H9 (cell line): ENCODE measurements at regions not wholly inside any gene's neighbourhood (a gene's known extent, or its start where the extent isn't known, plus 50 kb on each side); places are given as distances from the start of the nearest gene placed in this dataset.
A peak's percentile ranks its signal among the peaks of the same experiment; 100 is the strongest.

Experiments used
- DNase-seq: peaks from one replicate; pipeline ENCODE4 v3.0.0-alpha.2; 2017
- H2AFZ ChIP-seq: one replicate; pipeline ENCODE4 v1.6.1; 2013; ENCODE audit warnings: mild to moderate bottlenecking, low read length, control low read depth, moderate library complexity
- H2AK5ac ChIP-seq: 2 replicates; pipeline ENCODE4 v1.6.1; 2013; ENCODE audit warnings: low read length, control low read depth, mixed read lengths; ENCODE audit not compliant: insufficient read length
- H2BK120ac ChIP-seq: one replicate; pipeline ENCODE4 v1.6.1; 2013; ENCODE audit warnings: low read depth, mild to moderate bottlenecking, low read length, control low read depth, inconsistent platforms; ENCODE audit not compliant: poor library complexity, severe bottlenecking
- H2BK12ac ChIP-seq: 2 replicates; pipeline ENCODE4 v1.6.1; 2013; ENCODE audit warnings: low read length, control low read depth, mixed read lengths, low read depth; ENCODE audit not compliant: insufficient read length
- H2BK15ac ChIP-seq: 2 replicates; pipeline ENCODE4 v1.6.1; 2013; ENCODE audit warnings: low read depth, low read length, control low read depth
- H2BK20ac ChIP-seq: one replicate; pipeline ENCODE4 v1.6.1; 2013; ENCODE audit warnings: low read depth, mild to moderate bottlenecking, low read length, control low read depth, inconsistent platforms; ENCODE audit not compliant: poor library complexity, severe bottlenecking
- H2BK5ac ChIP-seq: 2 replicates; pipeline ENCODE4 v1.6.1; 2013; ENCODE audit warnings: low read length, control low read depth, mixed read lengths; ENCODE audit not compliant: insufficient read length
- H3K14ac ChIP-seq: 2 replicates; pipeline ENCODE4 v1.6.1; 2013; ENCODE audit warnings: low read length, control low read depth; ENCODE audit not compliant: insufficient read depth
- H3K18ac ChIP-seq: 2 replicates; pipeline ENCODE4 v1.6.1; 2013; ENCODE audit warnings: low read depth, mild to moderate bottlenecking, mixed read lengths, low read length, control low read depth; ENCODE audit not compliant: insufficient read length
- H3K23ac ChIP-seq: 2 replicates; pipeline ENCODE4 v1.6.1; 2013; ENCODE audit warnings: low read length, control low read depth, mixed read lengths, low read depth; ENCODE audit not compliant: insufficient read length
- H3K23me2 ChIP-seq: 2 replicates; pipeline ENCODE4 v1.6.1; 2013; ENCODE audit warnings: low read depth, mild to moderate bottlenecking, mixed read lengths, low read length, control low read depth; ENCODE audit not compliant: insufficient read length, poor library complexity, severe bottlenecking
- H3K27ac ChIP-seq: 2 replicates; pipeline ENCODE4 v1.5.1; 2013; ENCODE audit warnings: low read length, control low read depth, mixed read lengths, low read depth; ENCODE audit not compliant: insufficient read length
- H3K27me3 ChIP-seq: 2 replicates; pipeline ENCODE4 v1.6.1; 2013; ENCODE audit warnings: low read length, control low read depth, inconsistent platforms; ENCODE audit not compliant: insufficient read depth
- H3K4ac ChIP-seq: 2 replicates; pipeline ENCODE4 v1.6.1; 2013; ENCODE audit warnings: low read depth, mild to moderate bottlenecking, control low read depth, inconsistent platforms, low read length, moderate library complexity
- H3K4me1 ChIP-seq: 2 replicates; pipeline ENCODE4 v1.6.1; 2013; ENCODE audit warnings: low read length, control low read depth, inconsistent platforms; ENCODE audit not compliant: insufficient read depth
- H3K4me2 ChIP-seq: 2 replicates; pipeline ENCODE4 v1.6.1; 2013; ENCODE audit warnings: low read length, control low read depth, mixed read lengths; ENCODE audit not compliant: insufficient read length, insufficient read depth
- H3K56ac ChIP-seq: 2 replicates; pipeline ENCODE4 v1.6.1; 2013; ENCODE audit warnings: low read depth, mild to moderate bottlenecking, mixed read lengths, low read length, control low read depth; ENCODE audit not compliant: insufficient read length
- H3K79me1 ChIP-seq: 2 replicates; pipeline ENCODE4 v1.6.1; 2013; ENCODE audit warnings: low read depth, mild to moderate bottlenecking, moderate library complexity, low read length, control low read depth, inconsistent platforms; ENCODE audit not compliant: insufficient read depth, poor library complexity, severe bottlenecking
- H3K79me2 ChIP-seq: 2 replicates; pipeline ENCODE4 v1.6.1; 2013; ENCODE audit warnings: low read length, control low read depth, inconsistent platforms; ENCODE audit not compliant: insufficient read depth
- H3K9ac ChIP-seq: 2 replicates; pipeline ENCODE4 v1.6.1; 2013; ENCODE audit warnings: low read length, control low read depth, mixed read lengths; ENCODE audit not compliant: insufficient read length; ENCODE audit errors: extremely low read depth
- H3K9me3 ChIP-seq: one replicate; pipeline ENCODE4 v1.6.1; 2013; ENCODE audit warnings: low read depth, low read length, inconsistent platforms; ENCODE audit not compliant: control insufficient read depth
- H3T11ph ChIP-seq: one replicate; pipeline ENCODE4 v1.6.1; 2013; ENCODE audit warnings: mild to moderate bottlenecking, low read length, control low read depth, inconsistent platforms
- H4K20me1 ChIP-seq: one replicate; pipeline ENCODE4 v1.6.1; 2013; ENCODE audit not compliant: control insufficient read depth, insufficient read length, insufficient read depth
- H4K5ac ChIP-seq: 2 replicates; pipeline ENCODE4 v1.6.1; 2013; ENCODE audit warnings: low read depth, mild to moderate bottlenecking, mixed read lengths, low read length, control low read depth; ENCODE audit not compliant: insufficient read length
- H4K8ac ChIP-seq: replicated peaks from 2 replicates; pipeline ENCODE4 v1.6.1; 2013; ENCODE audit warnings: low read length, control low read depth, mixed read lengths, low read depth; ENCODE audit not compliant: insufficient read length
- H4K91ac ChIP-seq: 2 replicates; pipeline ENCODE4 v1.6.1; 2013; ENCODE audit warnings: low read depth, mild to moderate bottlenecking, moderate library complexity, mixed read lengths, low read length, control low read depth; ENCODE audit not compliant: insufficient read length
- H3K27ac Mint-ChIP-seq, 3 experiments: 2 replicates in 2 of 3; 3 replicates in 1 of 3; pipeline ENCODE4 v1.8.0; 2020 to 2021; ENCODE audit warnings: mixed read lengths in 3 of 3, mild to moderate bottlenecking in 1 of 3, moderate library complexity in 1 of 3
- H3K27me3 Mint-ChIP-seq: 2 replicates; pipeline ENCODE4 v1.8.0; 2021; ENCODE audit warnings: low read depth, mild to moderate bottlenecking, moderate library complexity, mixed read lengths
- H3K36me3 Mint-ChIP-seq, 3 experiments: 2 replicates in 2 of 3; 3 replicates in 1 of 3; pipeline ENCODE4 v1.8.0; 2020 to 2021; ENCODE audit warnings: low read depth in 3 of 3, mixed read lengths in 3 of 3; ENCODE audit not compliant: insufficient read depth in 1 of 3
- H3K4me1 Mint-ChIP-seq, 2 experiments: 2 replicates each; pipeline ENCODE4 v1.8.0; 2020; ENCODE audit warnings: mixed read lengths in 2 of 2
- H3K4me3 Mint-ChIP-seq, 2 experiments: 2 replicates in 1 of 2; 3 replicates in 1 of 2; pipeline ENCODE4 v1.8.0; 2020 to 2021; ENCODE audit warnings: mild to moderate bottlenecking in 2 of 2, mixed read lengths in 2 of 2, moderate library complexity in 1 of 2
- H3K9me3 Mint-ChIP-seq, 2 experiments: 2 replicates in 1 of 2; 3 replicates in 1 of 2; pipeline ENCODE4 v1.8.0; 2020; ENCODE audit warnings: mild to moderate bottlenecking in 2 of 2, mixed read lengths in 2 of 2, moderate library complexity in 1 of 2
- CTCF ChIP-seq: fragments of 200-600 bp; sonication (generic); conservative IDR thresholded peaks from 3 replicates; pipeline ENCODE4 v1.8.0; 2021; ENCODE audit warnings: antibody characterized with exemption, mild to moderate bottlenecking
- WGBS: extraction: QIAGEN DNeasy Blood & Tissue Kit; methylation state at CpG from one replicate; pipeline ENCODE4 v1.1.7; 2013; ENCODE audit warnings: missing lambda C conversion rate, low lambda C conversion rate, mixed read lengths; ENCODE audit not compliant: insufficient read length; ENCODE audit errors: extremely low coverage; 5-methylcytosine and 5-hydroxymethylcytosine counted together

- no peak overlapping the region for H2BK120ac ChIP-seq
- no peak overlapping the region for H2BK15ac ChIP-seq
- H3K27me3 ChIP-seq = no peaks in the 10 kb centered on the region
- no peak overlapping the region for H2BK12ac ChIP-seq
- no peak overlapping the region for H3K4me2 ChIP-seq
- no peak overlapping the region for H3T11ph ChIP-seq
- H3K9ac ChIP-seq = no peak overlapping the region
- Mint-ChIP-seq H3K9me3 (peaks cover 14 to 15% of the 10 kb centered on the region in 2 experiments), H3K27me3 (peaks cover 1% of the 10 kb centered on the region; the same call in 1 of the 2 replicates), H3K4me1 (peaks cover 44 to 62% of the 10 kb centered on the region in 2 experiments), H3K4me3 (peak overlapping the region in 1 of 2 experiments; percentile 54; a peak in 3 of 5 replicates), H3K27ac (peak overlapping the region; percentile 12 to 83 (median 30); a peak in 4 of 7 replicates), H3K36me3 (peaks cover 10 to 20% (median 17%) of the 10 kb centered on the region in 3 experiments)
- H3K18ac ChIP-seq = no peak overlapping the region
- H4K91ac ChIP-seq = no peak overlapping the region
- H3K27ac ChIP-seq = peak overlapping the region; percentile 38
- no peak overlapping the region for H2BK20ac ChIP-seq
- H4K8ac ChIP-seq = no peak overlapping the region
- no CpG with 5 or more reads among the region's 3 CpGs for WGBS
- no peaks in the 10 kb centered on the region for H3K9me3 ChIP-seq
- H2AK5ac ChIP-seq = no peak overlapping the region
- DNase-seq = no peak
- no peaks in the 10 kb centered on the region for H3K23me2 ChIP-seq
- no peak overlapping the region for H4K5ac ChIP-seq
- no peaks in the 10 kb centered on the region for H3K79me2 ChIP-seq
- H3K79me1 ChIP-seq = no peaks in the 10 kb centered on the region
- H3K14ac ChIP-seq = no peak overlapping the region
- H4K20me1 ChIP-seq = no peaks in the 10 kb centered on the region
- no peak overlapping the region for H2AFZ ChIP-seq
- H3K4me1 ChIP-seq = peaks cover 22% of the 10 kb centered on the region
- no peak overlapping the region for H3K4ac ChIP-seq
- H3K23ac ChIP-seq = no peak overlapping the region
- no peak for TF ChIP-seq CTCF
- H2BK5ac ChIP-seq = no peak overlapping the region
- no peak overlapping the region for H3K56ac ChIP-seq
Measured at GRCh38 chr4:55186700-55187099, 61.3 kb upstream of the KDR start.
